GM18511 (cell line): ENCODE measurements at regions not wholly inside any gene's neighbourhood (a gene's known extent, or its start where the extent isn't known, plus 50 kb on each side); places are given as distances from the start of the nearest gene placed in this dataset.

Source experiments
- ATAC-seq: cut with Tn5 transposase; IDR thresholded peaks from one replicate; pipeline ENCODE4 v1.9.1; 2021; ENCODE audit warnings: mild to moderate bottlenecking, moderate library complexity; ENCODE audit not compliant: unreplicated experiment

- no peak for ATAC-seq
These were observed 613.7 kb downstream of the PRELID2 start for GRCh38 chr5:145221416-145221815.

DNA sequence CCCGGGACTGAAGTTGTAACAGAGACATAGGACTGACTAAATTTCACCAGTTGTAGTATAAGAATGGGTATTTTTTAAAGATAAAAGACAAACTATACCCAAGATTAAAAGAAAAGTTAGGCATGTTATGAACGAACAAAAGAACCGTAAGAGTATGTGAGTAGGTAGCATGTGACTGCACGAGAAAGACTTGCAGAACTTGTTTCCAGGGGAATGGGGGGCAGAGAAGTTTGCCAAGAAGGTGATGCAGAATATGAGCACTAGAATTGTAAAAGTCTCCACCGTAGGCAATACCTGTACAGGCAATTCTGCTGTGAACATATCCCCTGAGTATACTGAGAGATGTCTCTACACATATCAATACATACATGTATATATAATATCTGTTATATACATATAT lies 614.7 kb downstream of the PRELID2 start:
- ATAC-seq = no peak

GRCh38 chr5:145218982-145219381 lies 616.2 kb downstream of the PRELID2 start:
- no peak for ATAC-seq

- ATAC-seq = no peak
These were observed 617.1 kb downstream of the PRELID2 start for GRCh38 chr5:145218019-145218418.

DNA sequence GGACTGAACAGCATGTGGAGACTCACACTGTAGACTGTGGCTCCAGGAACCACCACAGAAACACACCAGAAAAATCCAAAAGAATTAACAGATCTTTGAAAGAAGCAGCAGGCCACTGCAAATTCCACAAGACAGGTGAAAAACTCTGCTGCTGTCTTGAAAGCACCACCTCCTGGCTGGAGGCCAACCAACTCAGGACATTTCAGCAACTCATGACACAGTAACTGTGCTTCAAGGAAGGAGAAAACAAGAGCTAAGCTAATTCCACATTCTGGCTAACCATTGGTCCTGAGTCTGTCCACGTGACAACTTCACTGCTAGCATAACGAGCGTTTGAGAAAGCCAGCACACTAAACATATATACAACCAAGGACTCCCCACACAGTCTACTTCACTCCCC lies 625.1 kb downstream of the PRELID2 start:
- no peak for ATAC-seq

- ATAC-seq = no peak
These were observed 629.6 kb downstream of the PRELID2 start for GRCh38 chr5:145205546-145205945.

DNA sequence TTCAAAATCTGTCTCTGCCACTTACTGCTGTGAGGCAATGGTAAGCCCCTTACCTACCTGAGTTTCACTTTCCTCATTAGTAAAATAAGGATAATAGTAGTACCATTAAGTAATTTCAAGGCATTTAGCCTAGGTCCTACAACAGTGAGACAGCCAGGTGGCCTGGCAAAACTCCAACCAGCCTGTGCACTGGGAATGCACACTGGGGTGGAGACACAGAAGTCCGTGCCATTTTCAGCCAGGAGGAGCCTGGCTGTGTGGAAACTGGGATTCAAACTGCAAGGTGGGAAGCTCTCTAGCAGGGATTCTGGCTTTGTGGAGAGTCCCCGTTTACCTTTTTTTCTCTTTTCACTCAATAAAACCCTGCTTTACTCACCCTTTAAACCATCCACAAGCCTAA lies 630.4 kb downstream of the PRELID2 start:
- no peak for ATAC-seq

- no peak for ATAC-seq
These were observed 631.9 kb downstream of the PRELID2 start for GRCh38 chr5:145203193-145203592.

DNA sequence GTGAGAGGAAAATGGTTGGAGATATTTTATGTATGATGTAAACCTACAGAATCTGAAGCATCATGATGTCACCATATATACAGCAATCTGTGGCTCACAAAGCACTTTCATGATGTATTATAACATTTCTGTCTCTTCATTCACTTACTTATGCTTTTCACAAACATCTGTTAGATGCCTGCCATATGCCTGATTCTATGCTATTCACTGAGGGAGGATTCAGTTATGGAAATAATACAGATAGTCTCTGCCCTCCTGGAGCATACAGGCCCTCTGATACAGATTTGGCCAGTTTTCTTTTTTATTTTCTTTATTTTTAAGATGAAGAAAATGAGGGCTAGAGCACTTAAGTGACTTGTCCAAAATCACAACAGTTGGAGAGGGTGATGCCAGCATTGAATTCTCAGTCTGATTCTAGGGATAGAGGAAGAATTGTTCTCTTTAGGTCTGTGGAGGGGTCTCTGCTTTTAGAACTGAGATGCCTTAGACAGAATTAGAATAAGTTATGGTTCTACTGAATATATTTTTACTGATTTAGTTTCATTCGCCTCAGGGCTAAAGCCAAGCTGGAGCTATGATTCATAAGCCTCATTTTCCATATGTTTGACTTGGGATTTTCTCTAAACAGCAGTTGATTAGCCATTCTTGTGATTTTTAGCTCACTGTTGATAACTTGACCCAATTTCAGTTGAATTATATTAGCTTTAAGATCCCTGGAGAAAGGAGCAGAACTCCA lies 636.4 kb downstream of the PRELID2 start:
- no peak for ATAC-seq

DNA sequence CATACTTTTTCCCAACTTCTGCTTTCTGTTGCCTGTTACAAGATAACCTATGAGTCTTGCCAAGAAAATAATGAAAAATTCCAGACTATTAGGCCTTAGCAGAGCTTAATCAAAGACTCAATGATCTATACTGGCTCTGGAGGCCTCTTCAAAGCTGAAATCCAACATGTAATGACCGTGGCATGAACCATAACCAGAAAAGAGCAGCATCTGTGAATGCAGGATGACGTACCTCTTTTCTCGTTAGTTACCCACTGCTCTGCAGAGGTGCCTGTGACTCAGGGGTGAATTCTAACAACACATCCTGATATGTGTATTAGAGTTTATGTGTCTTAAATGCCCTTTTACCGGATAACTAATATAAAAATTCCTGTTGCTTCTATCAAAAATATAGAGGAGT lies 645.4 kb downstream of the PRELID2 start:
- no peak for ATAC-seq

DNA sequence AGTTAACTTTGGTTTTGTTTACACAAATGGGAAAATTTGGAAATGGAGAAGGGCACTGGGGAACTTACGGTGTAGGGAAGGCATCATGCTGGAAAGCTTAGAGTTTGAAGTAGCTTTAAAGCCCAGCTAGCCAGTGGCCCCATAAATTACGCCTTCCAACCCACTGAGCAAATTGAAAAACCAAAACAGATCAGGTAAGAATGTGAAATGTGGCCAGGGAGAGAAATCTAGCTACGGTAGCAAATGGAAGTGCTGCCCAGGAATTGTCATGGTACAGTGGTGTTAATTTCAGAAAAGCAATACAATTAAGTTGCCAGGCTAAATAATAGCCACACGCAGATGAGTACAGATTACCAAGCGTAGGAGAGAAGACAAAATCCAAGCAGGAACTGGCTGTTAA lies 654.8 kb downstream of the PRELID2 start:
- ATAC-seq = no peak

DNA sequence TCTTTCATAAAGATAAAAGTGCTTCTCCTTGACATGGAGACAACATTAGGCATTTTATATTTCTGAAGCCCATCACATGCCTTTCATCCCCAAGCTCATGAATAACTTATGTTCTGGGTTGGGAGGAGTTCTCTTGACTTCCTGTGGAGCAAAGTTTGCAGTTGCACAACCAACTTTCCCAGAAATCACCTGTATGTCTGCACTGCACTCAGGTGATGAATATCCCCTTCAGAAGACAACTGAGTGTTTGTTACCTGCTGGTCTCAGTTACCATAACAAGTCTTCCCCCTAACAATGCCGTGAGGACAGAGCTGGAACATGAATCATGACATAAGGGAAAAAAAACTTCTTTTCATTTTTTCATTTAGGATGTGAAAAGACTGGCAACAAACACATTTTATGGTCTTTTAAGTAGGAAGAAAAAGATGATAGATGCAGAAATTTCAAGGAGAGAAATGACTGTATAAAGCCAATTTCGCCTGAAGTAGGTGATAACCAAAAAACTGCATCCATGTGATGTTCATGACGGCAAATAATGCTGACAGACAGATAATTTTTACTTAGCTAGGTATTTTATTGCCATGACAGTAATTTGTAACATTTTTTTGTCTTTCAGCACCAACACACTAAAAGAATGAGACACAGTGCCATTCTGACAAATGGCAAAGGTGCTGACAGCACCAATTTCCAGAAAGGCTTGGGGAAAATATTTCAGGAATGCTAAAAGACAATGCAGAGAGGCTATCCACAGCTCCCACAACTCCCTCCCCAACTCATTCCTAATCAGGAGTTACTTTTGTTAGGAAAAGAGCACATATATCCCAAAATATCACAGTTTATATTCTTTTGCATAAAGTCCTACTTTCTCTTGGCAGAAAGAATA lies 656.3 kb downstream of the PRELID2 start:
- ATAC-seq = no peak

- ATAC-seq = no peak
These were observed 659.1 kb downstream of the PRELID2 start for GRCh38 chr5:145176041-145176440.

GRCh38 chr5:145166110-145166509 lies 669.0 kb downstream of the PRELID2 start:
- no peak for ATAC-seq

GRCh38 chr5:145163876-145164275 lies 671.3 kb downstream of the PRELID2 start:
- no peak for ATAC-seq

GRCh38 chr5:145162626-145163025 lies 672.5 kb downstream of the PRELID2 start:
- ATAC-seq = no peak

- no peak for ATAC-seq
These were observed 673.8 kb downstream of the PRELID2 start for GRCh38 chr5:145161391-145161790.

DNA sequence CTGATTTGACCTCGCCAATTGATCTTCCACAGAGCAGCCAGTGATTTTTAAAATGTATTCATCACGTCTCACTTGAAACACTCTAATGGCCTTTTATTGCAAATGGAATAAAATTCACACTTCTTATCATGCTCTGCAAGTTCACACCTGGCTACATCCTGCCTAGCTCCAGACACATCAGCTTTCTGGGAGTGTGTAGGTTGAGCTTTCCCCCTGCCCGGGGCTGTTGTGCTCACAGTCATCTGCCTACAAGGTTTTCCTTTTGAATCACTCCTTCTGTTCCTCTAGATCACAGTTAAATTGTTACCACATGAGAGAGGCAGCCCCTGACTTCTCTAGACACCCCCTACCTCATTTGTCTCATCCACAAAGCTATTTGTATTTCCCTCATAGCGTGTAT lies 674.5 kb downstream of the PRELID2 start:
- no peak for ATAC-seq

GRCh38 chr5:145158730-145159129 lies 676.4 kb downstream of the PRELID2 start:
- ATAC-seq = no peak

- ATAC-seq = no peak
These were observed 677.3 kb downstream of the PRELID2 start for GRCh38 chr5:145157841-145158240.

GRCh38 chr5:145141534-145141933 lies 693.6 kb downstream of the PRELID2 start:
- no peak for ATAC-seq

- no peak for ATAC-seq
These were observed 704.1 kb downstream of the PRELID2 start for GRCh38 chr5:145130996-145131395.
